ENCODE measurements at regions not wholly inside any gene's neighbourhood (a gene's known extent, or its start where the extent isn't known, plus 50 kb on each side); places are given as distances from the start of the nearest gene placed in this dataset.

DNA sequence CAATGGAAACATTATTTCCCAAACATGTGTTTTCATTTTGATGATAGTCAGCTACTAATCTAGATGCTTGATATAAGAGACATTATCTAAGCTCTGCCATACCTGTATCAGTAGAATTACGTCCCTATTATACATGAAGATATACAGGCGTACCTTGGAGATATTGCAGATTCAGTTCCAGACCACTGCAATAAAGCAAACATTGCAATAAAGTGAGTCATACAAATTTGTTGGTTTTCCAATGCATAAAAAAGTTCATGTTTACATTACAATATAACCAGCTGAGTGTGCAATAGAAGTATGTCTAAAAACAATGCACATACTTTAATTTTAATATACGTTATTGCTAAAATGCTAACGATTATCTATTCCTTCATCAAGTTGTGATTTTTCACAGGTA, 236.0 kb upstream of the ZNF717 start:
- ATAC-seq, result no peak
- Histone ChIP-seq H3K9me3 (replicated peaks; ENCODE audit: control insufficient read depth, insufficient read depth, low read length) (no peaks in the 10 kb centered on the region), H3K27ac (ENCODE audit: control insufficient read depth, insufficient read depth) (no peak overlapping the region), H3K4me3 (no peak overlapping the region), H3K4me2 (ENCODE audit: control insufficient read depth, insufficient read depth) (no peak overlapping the region), H3K4me1 (ENCODE audit: control insufficient read depth, insufficient read depth, low read length) (no peaks in the 10 kb centered on the region), H3K36me3 (ENCODE audit: control insufficient read depth in 2 of 2, insufficient read depth in 2 of 2, low read length in 1 of 2) (no peaks in the 10 kb centered on the region), H3K27me3 (replicated peaks in 1 of 2; ENCODE audit: control insufficient read depth in 2 of 2, insufficient read depth in 2 of 2, low read length in 1 of 2) (no peaks in the 10 kb centered on the region), H2AFZ (ENCODE audit: control insufficient read depth, low read depth, low read length) (no peak overlapping the region), H3K9ac (ENCODE audit: control insufficient read depth, insufficient read depth, low read length) (no peak overlapping the region), H4K20me1 (ENCODE audit: control insufficient read depth, insufficient read depth) (no peaks in the 10 kb centered on the region), H3K79me2 (ENCODE audit: control insufficient read depth, insufficient read depth, low read length) (no peaks in the 10 kb centered on the region)
- in situ Hi-C loops (cut with MboI), result no loop called here
- ChIA-PET POLR2A (no interaction called here), RAD21 (ENCODE audit: unreplicated experiment) (no interaction called here), CTCF (interaction anchor here (0.6 to 1.6 kb wide), 2 partner anchors 20 to 23 kb away, joined by 3 to 4 read pairs; no protein-coding TSS in a partner anchor), SMC1A (ENCODE audit: uncharacterized antibody, unreplicated experiment) (interaction anchor here (0.7 to 1.1 kb wide), 2 partner anchors 13 to 18 kb away, joined by 3 read pairs; no protein-coding TSS in a partner anchor)
- no peak for DNase-seq (ENCODE audit: low read depth, low spot score)
- FAIRE-seq, result no peak
- TF ChIP-seq NR2C1 (IDR thresholded peaks at IDR 0.05) (no peak), CHD1 (IDR thresholded peaks at IDR 0.05; ENCODE audit: low read depth, low read length) (no peak), BMI1 (IDR thresholded peaks at IDR 0.05; ENCODE audit: borderline replicate concordance) (no peak), ATF7 (IDR thresholded peaks at IDR 0.05; ENCODE audit: low read depth) (no peak), SPI1 (IDR thresholded peaks at IDR 0.05; ENCODE audit: borderline replicate concordance, insufficient read depth, low read depth, low read length) (no peak), MEF2B (IDR thresholded peaks at IDR 0.05; ENCODE audit: partially characterized antibody, poor library complexity, severe bottlenecking) (no peak), ZSCAN29 (IDR thresholded peaks at IDR 0.05) (no peak), YBX1 (IDR thresholded peaks at IDR 0.05) (no peak), EZH2 (IDR thresholded peaks at IDR 0.05; ENCODE audit: borderline replicate concordance, control insufficient read depth, low read depth, low read length) (no peak), POLR2AphosphoS2 (IDR thresholded peaks at IDR 0.05; ENCODE audit: low read depth, low read length) (no peak), EED (IDR thresholded peaks at IDR 0.05; ENCODE audit: low read depth) (no peak), KLF5 (IDR thresholded peaks at IDR 0.05; ENCODE audit: partially characterized antibody) (no peak), CREM (IDR thresholded peaks at IDR 0.05; ENCODE audit: low read depth) (no peak), MYC (IDR thresholded peaks at IDR 0.05; ENCODE audit: insufficient read depth, insufficient read length, insufficient replicate concordance, low read length, severe bottlenecking) (no peak), STAT3 (IDR thresholded peaks at IDR 0.05; ENCODE audit: low read depth, low read length) (no peak), SUZ12 (IDR thresholded peaks at IDR 0.05; ENCODE audit: unreplicated experiment) (no peak), TCF7 (IDR thresholded peaks at IDR 0.05; ENCODE audit: borderline replicate concordance) (no peak), PAX8 (IDR thresholded peaks at IDR 0.05) (no peak)
- TF ChIP-seq, protein P1, sequence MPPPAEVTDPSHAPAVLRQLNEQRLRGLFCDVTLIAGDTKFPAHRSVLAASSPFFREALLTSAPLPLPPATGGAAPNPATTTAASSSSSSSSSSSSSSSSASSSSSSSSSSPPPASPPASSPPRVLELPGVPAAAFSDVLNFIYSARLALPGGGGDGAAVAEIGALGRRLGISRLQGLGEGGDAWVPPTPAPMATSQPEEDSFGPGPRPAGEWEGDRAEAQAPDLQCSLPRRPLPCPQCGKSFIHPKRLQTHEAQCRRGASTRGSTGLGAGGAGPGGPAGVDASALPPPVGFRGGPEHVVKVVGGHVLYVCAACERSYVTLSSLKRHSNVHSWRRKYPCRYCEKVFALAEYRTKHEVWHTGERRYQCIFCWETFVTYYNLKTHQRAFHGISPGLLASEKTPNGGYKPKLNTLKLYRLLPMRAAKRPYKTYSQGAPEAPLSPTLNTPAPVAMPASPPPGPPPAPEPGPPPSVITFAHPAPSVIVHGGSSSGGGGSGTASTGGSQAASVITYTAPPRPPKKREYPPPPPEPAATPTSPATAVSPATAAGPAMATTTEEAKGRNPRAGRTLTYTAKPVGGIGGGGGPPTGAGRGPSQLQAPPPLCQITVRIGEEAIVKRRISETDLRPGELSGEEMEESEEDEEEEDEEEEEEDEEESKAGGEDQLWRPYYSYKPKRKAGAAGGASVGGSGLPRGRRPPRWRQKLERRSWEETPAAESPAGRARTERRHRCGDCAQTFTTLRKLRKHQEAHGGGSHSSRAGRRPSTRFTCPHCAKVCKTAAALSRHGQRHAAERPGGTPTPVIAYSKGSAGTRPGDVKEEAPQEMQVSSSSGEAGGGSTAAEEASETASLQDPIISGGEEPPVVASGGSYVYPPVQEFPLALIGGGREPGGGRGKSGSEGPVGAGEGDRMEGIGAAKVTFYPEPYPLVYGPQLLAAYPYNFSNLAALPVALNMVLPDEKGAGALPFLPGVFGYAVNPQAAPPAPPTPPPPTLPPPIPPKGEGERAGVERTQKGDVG (CRISPR knock-in tag; IDR thresholded peaks at IDR 0.05), result no peak
- TF ChIP-seq, protein P2, sequence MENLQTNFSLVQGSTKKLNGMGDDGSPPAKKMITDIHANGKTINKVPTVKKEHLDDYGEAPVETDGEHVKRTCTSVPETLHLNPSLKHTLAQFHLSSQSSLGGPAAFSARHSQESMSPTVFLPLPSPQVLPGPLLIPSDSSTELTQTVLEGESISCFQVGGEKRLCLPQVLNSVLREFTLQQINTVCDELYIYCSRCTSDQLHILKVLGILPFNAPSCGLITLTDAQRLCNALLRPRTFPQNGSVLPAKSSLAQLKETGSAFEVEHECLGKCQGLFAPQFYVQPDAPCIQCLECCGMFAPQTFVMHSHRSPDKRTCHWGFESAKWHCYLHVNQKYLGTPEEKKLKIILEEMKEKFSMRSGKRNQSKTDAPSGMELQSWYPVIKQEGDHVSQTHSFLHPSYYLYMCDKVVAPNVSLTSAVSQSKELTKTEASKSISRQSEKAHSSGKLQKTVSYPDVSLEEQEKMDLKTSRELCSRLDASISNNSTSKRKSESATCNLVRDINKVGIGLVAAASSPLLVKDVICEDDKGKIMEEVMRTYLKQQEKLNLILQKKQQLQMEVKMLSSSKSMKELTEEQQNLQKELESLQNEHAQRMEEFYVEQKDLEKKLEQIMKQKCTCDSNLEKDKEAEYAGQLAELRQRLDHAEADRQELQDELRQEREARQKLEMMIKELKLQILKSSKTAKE (IDR thresholded peaks at IDR 0.05; ENCODE audit: low read depth, poor library complexity, severe bottlenecking), result no peak
- BruUV-seq (replicated peaks), result no TSS peak
- intact Hi-C loops (cut with micrococcal nuclease; ENCODE audit: unreplicated experiment), result no loop called here
- WGBS (ENCODE audit: insufficient coverage, insufficient replicate concordance, low lambda C conversion rate, missing lambda C conversion rate), result 39% methylated on average over 4 of the region's 4 CpGs
